HT1080 (cell line): ENCODE measurements at regions not wholly inside any gene's neighbourhood (a gene's known extent, or its start where the extent isn't known, plus 50 kb on each side); places are given as distances from the start of the nearest gene placed in this dataset.

ENCODE experiments used
- DNase-seq: peaks from one replicate; pipeline ENCODE4 v3.0.0-alpha.2; 2015; ENCODE audit warnings: low read depth

DNA sequence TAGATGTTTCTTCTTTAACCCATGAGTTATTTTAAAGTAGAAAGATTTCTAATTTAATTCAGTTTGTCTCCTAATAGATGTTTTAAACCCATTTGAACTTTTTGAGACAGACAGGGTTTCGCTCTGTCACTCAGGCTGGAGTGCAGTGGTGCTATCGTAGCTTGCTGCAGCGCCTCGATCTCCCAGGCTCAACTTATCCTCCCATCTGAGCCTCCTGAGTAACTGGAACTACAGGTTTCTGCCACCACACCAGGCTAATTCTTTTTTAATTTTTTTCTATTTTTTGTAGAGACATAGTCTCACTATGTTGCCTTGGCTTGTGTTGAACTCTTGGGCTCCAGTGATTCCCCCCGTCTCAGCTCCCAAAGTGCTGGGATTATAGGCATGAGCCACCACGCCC lies 53.0 kb upstream of the RAB18 start:
- DNase-seq: no peak

DNA sequence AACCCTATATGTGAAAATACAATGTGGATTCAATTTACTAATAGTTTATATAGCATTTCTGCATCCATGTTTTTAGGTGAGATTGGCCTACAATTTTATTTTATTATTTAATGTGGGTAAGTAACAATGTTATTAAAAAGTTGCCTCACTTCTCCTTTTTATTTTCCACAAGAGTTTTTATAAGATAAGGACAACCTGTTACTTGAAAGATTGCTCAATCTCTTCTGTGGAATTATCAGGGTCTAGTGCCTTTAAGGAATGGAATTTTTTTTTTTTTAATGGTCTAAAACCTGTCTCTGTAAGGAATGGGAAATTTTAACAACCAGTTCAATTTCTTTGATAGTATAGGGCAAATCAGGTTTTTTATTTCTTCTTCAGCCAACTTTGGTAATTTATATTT lies 53.9 kb upstream of the RAB18 start:
- no peak for DNase-seq

DNA sequence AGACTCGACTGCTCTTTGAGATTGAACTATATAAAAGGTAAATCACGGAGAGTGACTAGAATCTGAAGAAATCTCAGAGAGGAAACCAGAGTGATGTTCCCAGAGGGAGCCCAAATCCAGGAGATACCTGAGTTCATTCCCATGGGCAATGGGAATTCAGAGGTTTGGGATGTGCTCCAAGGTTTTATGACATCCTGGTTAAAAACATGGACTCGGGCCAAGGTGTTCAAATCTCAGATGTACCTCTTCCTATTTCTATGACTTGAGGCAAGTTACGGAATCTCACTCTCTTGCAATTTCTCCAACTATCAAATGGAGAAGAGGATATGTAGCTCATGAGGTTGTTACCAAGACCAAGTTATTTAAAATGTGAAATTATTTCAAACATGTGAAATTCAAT lies 54.5 kb upstream of the RAB18 start:
- DNase-seq: no peak

DNA sequence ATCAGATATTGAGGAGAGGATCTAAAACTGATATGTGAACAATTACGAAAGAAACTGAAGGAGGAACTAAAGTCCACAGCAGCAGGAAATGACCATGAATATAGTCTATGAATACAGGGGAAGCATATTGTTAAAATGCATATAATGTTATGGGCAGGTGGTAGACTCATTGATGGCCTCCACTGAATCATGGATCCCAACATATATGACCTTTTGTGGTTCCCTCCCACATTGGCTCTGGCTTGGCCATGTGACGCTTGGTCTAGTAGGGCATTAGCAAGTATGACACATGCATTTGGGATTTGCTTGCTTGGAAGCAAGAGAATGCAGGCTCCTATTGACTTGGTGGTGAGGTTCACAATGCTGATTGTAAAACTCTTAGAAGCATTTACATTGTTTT lies 55.2 kb upstream of the RAB18 start:
- peak; percentile 82 for DNase-seq

DNA sequence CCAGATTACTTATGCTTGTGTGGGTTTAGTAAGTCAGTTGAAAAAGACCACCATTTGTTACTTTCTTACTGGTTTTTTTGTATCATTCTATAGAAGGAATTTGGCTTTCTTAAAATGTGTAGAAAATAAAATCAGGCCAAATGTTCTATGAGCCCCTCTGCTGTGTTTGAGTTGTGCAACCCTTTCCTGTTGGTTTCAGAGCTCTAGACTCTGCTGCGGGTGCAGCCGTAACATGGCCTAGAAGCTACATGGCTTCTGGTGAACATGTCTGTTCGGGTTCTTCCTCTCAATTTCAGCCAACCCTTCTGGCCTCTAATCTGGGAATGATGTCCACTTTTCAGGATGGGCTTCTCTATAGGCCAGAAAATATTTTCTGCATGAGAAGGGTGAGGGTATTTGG lies 56.6 kb upstream of the RAB18 start:
- no peak for DNase-seq

DNA sequence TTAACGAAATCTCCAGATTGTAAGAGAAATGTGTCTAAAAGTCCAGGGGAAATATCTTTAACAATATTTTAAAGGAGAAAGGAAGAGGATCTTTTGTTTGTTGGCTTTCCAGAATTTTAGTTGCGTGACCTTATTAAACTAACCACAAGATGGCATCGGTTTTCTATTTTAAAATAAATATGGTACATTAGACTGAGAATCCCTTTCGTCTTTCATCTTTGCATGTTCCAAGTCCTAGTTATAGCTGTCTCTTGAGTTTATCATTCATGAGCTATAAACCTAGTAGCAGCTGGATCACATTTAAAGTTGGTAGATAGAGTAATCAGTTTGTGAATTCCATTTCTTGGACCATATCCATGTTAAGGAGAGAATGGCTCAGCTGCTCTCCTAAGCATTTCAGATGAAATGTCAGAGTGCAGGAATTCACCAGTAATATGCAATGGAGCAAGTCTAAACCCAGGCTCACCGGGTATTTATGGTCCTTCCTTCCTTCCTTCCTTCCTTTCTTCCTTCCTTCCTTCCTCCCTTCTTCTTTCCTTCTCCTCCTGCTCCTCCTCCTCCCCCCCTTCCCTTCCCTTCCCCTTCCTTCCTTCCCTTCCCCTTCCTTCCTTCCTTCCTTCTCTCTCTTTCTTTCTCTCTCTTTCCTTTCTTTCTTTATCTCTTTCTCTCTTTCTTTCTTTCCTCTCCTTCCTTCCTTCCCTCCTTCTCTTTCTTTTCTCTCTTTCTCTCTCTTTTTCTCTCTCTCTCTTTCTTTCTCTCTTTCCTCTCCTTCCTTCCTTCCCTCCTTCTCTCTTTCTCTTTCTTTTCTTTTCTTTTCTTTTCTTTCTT lies 57.8 kb upstream of the RAB18 start:
- DNase-seq: peak; percentile 34

DNA sequence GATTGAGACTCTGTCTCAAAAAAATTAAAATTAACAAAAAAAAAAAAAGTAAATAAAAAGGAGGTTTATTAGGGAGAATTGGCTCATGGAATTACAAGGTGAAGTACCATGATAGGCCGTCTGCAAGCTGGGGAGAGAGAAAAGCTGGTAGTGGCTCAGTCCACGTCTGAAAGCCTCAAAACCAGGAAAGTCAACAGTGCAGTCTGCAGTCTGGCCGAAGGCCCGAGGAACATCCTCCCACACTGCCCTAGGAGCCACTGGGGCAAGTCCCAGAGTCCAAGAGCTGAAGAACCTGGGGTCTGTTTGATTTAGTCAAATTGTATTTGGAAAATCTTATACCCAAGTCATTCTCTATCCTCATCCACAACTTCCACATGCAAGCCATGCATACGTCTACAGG lies 59.0 kb upstream of the RAB18 start:
- no peak for DNase-seq

DNA sequence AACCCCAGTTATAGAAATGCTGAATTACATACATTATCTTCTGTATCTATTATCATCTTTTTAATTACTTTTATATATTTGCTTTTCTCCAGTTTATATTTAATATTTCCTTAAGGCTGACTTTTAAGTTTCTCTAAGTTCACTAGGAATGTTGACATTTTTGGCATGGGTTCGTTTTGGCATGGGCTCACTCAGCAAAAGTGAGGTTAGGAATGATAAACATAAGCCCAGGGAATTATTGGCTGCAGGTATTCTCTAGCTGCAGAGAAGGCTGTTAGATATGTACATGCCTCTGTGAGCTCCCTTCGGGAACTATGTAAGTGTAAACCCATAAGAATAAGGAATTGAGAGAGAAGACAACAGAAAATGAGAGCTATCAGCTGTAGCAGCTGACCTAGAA lies 63.6 kb upstream of the RAB18 start:
- no peak for DNase-seq

DNA sequence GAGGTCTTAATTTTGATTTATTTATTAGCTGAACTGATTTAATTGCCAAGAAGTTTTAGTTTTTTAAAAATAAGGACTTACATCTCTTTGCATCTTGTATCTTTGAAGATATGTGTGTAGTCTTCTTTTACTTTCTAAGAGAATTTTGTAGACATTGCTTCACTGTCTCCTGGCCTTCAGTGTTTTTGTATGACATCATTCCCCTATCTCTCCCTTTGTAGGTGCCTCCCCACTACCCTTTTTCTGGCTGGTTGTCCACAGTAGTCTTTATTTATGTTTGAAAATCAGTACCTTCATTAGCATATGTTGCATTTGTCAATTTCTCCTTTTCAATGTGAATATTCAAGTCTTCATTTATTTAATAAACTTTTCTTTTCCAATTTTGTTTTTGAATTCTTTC lies 64.1 kb upstream of the RAB18 start:
- no peak for DNase-seq

DNA sequence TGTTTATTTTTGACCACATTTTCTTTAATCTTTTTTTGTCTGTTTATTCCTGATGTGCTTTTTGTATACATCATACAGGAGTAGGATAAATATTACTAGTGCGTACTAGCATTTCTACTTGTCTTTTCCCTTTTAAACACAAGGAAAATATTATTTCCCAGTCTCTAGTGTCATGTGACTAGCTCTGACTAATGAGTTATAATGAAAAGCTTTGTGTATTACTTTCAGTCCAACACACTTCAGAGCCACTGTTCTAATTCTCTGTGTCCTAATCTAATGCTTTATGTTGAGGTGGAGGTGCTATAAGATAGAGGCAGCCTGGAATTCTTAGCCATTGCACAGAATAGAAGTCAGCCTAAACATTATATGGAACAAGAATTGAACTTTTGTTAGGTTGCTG lies 65.0 kb upstream of the RAB18 start:
- no peak for DNase-seq

DNA sequence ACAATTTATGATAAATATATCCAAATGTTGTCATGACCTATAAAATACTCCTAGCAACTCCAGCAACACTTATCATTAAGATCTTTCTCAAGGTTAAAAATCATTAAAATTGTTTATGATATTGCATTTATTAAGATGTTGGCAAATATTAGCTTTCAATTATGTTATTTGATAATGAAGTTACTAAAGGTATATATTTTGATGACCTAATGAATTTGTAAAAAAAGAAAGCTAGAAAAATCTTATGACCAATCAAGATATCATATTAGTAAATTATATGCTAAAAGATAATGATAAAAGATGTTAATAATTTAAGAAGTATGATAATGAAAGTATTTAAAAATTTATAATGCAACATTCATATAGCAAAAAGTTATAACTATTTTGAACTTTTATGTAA lies 66.3 kb upstream of the RAB18 start:
- DNase-seq: no peak

DNA sequence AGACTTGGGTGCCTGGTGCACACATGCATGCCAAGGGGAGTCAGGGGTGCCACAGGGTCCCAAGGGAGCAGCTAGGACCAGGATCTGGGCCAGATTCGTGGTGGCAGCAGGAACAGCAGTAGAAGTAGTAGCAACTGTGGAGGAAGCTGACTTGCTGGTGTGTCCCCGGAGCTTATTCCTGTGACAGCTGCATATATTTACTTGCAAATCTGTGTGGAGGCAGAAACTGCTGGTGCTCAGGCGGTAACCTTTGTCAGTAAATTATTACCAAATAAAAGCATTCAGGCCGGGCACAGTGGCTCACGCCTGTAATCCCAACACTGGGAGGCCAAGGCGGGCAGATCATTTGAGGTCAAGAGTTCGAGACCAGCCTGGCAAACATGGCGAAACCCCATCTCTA lies 67.4 kb upstream of the RAB18 start:
- no peak for DNase-seq

DNA sequence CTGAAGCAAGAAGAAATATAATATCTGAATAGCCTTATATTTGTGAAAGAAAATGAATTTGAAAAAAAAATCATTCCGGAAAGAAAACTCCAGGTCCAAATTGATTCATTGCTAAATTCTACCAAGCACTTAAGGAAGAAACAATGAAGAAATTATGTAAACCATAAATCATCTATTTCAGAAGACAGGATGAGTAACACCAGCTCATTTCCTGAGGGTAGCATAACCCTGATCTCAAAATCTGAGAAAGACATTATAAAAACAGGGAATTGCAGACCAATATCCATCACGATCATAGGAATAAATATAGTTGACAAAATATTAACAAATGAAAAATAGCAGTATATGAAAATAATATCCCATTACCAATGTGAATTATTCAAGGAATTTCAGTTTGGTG lies 70.1 kb upstream of the RAB18 start:
- peak; percentile 15 for DNase-seq

DNA sequence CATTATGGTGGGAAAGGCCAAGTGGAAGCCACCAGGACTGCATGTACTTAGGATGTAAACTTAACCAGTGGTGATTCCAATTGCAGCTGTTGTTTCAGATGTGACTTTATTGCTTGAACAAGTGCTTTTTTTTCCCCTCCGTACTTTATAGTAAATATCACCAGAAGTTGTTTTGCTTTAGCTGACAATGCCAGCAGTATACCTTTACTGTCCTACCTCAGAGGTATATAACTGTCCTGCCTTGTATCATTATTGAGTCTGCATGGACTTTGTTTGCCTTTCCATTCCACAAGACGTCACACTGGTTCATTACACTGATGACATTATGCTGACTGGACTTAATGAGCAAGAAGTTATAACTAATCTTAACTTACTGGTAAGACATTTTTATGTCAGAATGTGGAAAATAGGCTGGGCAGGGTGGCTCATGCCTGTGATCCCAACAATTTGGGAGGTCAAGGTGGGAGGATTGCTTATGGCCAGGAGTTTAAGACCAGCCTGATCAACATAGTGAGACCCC lies 77.1 kb upstream of the RAB18 start:
- DNase-seq: no peak

DNA sequence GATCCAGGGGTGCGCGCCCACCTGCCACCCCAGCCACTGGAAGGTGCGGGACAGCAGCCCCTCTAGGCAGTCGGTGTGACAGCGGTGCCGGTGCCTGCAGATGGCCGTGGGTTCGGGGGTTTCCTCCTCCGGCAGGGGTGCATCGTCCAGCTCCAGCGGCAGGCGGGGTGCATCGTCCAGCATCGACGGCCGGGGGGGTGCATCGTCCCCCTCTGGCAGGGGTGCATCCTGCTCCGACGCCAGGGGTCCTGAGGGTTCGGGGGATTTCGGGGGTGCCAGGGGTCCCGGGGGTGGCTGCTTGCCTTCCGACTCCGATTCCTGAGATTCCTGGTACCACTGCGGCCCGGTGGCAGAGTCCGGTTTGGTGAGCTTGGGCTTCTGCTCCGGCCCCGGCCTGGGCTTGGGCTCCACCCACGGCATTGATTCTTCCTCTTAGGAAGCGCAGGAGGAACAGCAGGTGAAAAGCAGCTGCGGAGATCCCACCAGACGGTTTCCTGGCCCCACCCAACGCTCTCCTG lies 90.2 kb upstream of the RAB18 start:
- DNase-seq: no peak

DNA sequence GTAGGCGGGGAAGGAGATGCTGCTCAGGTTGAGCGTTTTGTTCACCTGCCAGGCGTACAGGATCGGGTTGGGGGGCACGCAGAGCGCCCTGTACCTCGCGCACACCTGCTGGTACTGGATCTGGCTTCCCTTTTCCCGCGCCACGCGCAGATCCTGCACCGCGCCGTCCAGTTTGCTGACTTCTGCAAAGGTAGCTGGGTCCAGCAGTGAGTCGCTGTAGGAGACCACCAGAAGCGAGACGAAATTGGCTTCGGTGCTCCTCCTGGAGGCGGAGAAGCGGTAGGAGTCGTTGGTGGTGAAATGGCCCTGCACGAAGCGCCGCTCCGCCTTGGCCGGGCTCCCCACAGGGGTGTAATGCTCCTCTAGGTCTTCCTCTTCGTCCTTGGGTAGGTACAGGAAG lies 90.7 kb upstream of the RAB18 start:
- DNase-seq: no peak

DNA sequence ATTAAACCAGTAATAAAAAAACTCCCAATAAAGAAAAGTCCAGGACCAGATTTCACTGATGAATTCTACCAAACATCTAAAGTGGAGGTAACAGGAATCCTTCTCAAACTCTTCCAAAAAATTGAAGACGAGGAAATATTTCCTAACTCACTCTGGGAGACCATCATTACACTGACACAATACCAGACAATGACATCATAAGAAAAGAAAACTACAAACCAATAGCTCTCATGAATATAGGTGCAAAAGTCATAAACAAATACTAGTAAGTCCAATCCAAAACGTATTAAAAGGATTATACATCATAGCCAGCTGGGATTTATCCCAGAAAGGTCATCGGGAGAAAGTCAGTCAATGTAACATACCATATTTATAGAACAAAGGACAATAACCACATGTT lies 94.0 kb upstream of the RAB18 start:
- no peak for DNase-seq

DNA sequence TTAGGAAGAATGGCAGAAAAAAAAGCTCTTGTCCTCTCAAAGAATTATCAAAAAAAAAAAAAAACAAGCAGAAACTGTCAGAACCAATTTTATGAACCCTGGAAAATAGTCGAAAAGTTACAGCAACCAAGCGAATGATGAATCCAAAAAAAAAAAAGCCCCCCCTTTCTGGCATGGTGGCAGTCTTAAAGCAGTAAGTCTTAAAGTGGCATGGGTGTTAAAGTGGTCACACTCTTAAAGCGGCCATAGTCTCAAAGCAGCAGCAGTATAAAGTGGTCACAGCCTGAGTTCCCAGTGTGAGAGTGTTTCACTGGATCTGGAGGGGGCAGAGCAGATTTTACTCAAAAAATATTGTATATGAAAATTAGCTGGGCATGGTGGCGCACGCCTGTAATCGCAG lies 96.8 kb upstream of the RAB18 start:
- no peak for DNase-seq

DNA sequence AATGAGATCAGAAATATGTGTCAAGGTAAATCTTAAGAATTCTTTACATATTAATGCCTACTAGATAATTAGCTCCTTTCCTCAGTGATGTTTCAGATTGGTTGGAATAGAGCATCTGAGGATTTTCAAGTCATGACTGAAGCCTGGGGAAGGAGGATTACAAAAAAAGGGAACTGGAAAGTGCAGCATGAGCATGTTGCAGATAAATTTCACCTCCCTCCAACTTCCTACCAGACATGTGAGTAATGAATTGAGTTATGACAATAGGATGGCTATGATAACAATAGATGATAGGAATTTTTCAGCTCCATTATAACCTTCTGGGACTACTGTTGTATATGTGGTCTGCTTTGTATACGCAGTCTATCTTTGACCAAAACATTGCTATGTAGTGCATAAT lies 104.2 kb upstream of the RAB18 start:
- no peak for DNase-seq

DNA sequence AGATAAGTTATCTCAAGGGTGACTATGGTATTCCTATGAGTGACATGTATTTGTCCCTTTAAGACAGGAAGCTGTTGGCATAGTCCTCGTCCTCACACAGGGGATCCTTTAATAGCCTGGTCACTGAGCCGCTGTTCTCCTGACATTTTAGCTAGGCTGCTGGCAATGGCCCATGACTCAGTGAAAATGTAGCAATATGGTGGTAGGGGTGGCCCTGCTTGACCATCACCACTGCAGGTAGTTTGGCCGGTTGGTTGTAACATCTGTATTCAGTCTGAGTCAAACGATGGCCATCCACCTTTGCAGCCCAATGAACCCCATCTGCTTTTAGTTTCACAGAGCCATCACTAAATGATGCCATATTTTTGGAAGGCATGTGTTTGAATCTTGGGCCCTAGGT lies 110.1 kb upstream of the RAB18 start:
- DNase-seq: no peak

DNA sequence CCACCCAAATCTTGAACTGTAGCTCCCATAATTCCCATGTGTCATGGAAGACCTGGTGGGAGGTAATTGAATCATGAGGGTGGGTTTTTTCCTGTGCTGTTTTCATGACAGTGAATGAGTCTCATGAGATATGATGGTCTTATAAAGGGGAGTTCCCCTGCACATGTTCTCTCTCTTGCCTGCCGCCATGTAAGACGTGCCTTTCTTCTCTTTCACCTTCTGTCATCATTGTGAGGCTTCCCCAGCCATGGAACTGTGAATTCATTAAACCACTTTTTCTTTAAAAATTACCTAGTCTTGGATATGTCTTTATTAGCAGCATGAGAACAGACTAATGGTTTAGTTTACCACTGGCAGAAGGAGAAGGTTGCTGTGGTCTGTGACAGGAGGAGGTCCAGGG lies 111.5 kb upstream of the RAB18 start:
- DNase-seq: no peak

DNA sequence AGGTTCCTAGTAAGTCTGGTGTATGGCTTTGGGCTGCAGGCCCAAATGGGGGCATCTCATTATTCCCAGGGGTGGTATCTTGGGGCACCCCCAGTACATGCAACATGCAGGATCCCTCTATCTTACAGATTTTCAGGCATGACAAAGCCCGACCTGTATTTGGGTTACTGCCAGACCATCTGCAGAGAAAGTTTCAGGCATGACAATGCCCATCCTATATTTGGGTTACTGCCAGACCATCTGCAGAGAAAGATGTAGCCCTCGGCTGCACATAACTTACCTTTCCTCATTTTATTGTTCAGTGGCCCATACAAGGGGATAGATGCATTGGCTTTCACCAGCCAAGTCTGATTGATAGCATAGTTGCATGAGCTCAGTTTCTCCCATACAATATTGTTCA lies 112.2 kb upstream of the RAB18 start:
- DNase-seq: no peak

DNA sequence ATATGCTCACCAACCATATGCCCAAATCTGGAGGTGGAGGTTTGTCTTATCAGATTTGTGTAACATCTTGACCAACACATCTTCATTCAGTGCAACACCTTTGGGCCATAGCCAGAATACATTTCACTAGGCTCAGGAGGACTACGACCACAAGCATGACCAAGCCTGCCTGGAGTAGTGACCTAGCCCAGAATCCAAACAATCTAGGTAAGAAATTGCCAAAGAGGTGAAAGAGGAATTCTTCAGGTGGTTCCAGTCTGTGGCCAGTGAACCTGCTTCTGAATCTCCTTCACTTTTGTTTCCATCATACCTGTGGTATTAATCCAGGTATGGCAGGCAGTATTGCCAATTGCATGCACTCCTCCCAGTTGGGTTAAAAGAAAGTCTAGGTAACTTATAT lies 112.8 kb upstream of the RAB18 start:
- no peak for DNase-seq
